Stimulated activated CD4-positive, alpha-beta T cell treated with anti-CD3 and anti-CD28 coated beads, Interleukin-1b, Interleukin-23, amount 100 ng/mL, for 48 hours (primary cell): ENCODE measurements at regions not wholly inside any gene's neighbourhood (a gene's known extent, or its start where the extent isn't known, plus 50 kb on each side); places are given as distances from the start of the nearest gene placed in this dataset.
"Not testable (repeated sequence)": the region's sequence is repeated elsewhere in the genome, so short reads cannot be mapped to it uniquely, and the experiment has no call there.

ENCODE experiments used
- DNase-seq: peaks from one replicate; pipeline ENCODE4 v3.0.0-alpha.2; 2020

DNA sequence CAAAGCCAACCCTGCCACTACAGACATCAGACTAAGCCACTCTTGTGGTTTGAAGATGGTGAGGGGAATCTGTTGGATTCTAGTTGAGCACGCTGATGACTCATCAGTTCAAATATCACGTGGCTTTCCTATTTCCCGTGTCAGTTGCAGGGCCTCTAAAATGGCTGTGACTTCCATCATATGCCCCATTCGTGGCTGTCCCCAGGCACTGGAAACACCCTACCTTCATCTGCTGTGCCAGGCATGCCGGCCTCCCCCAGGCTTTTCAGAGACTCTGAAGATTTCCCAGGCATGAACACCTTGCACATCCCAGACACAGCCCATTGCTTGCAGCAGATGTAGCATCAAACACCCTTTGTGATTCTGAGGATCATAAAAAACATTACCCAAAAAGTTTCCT lies 659.9 kb downstream of the UQCRFS1 start:
- DNase-seq = peak; percentile 9

DNA sequence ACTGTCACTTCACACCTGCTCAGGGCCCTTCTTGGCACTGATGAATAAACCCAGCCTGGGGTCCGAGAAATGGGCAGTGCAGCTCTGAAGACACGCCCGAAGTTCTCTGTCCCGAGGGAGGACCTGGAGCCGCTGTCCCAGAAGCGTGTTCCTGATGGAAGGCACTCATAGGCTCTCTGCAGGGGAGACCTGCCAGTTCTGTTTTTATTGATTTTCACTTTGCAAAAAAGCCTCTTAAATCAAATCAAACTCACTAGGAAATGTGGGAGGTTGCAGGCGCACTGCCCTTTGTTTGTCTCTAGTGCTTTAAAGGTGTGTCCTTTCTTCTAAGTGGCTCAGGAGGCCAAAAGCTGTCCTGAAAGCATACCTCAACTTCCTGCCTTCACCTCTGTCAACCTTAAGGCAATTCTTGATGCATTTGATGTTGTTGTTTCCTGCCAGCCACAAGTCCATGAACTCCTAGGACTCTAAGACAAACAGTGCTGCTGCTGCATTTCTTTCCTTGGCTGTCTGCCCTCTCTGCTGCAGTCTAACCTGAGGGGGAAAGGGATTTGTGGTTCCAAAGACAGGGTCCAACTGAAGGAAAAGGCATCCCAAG lies 663.2 kb downstream of the UQCRFS1 start:
- DNase-seq = no peak

DNA sequence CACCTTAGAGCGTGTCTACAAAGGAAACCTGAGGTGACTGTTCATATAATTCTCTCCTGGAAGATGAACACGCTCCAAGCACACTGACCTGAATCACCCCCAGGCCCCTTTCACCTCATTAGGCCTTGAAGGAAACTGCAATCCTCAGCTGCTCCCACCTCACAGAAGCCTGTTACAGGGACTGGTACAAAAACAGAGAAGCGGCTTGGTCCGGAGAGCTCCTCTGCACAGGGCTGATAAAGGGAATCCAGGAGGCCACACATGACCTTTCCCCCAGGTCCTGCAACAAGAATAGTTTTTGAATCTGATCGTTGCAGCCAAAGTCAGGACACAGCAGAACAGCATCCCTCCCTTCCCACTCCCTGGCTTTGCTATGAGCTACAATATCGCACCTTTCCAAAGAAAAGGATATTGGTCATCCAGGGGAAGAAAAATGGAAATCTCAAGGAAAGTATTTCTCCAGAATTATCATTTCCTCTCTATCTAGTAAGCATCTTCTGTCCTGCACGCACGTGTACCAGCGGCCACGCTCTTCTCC lies 666.7 kb downstream of the UQCRFS1 start:
- DNase-seq = no peak

DNA sequence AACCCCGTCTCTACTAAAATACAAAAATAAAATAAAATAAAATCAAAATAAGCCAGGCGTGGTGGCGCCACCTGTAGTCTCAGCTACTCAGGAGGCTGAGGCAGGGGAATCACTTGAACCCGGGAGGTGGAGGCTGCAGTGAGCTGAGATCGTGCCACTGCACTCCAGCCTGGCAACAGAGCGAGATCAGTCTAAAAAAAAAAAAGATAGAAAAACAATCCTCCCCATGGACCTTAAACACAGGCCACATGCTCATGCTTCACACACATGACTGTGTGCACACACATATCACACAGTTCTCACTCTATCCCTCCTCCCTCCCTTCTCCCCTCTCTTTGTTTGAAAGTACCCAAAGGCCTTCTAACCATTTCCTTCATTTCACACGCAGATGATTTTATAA lies 667.6 kb downstream of the UQCRFS1 start:
- DNase-seq = not testable (repeated sequence)

DNA sequence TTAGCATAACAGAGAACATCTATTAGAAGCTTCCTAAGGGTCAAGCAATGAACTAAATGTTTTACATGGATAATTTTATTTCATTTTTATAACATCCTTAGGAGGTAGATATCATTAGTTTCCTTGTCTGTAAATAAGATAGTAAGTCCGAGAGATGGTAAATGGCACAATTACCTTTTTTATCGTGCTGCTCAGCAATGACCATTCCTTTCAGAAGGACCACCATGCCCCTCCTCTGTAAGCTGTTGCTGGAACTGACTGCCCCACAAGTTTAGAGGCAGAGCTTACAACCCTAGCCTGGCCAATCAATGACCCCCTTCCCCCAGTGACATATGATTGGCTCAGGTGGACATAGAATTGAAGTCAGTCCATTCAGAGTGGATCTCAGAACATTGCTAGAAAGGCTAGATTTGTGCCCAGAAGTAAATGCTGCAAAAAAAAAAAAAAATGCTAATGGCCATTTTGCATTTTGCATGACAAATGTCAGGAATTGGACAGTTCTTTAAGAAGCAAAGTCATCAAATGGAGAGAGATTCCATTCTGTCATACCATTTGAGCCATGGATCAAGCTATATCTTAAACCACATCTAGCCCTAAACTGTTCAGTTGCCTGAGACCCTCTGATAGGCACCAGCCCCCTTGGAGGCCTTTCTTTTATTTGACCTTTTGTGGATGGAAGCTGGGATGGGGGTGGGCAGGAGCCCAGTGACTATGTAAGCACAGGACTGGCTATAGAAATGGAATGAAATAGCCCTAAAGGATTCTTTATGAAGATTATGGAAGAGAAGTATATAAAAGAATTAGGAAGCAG lies 668.3 kb downstream of the UQCRFS1 start:
- DNase-seq = no peak

DNA sequence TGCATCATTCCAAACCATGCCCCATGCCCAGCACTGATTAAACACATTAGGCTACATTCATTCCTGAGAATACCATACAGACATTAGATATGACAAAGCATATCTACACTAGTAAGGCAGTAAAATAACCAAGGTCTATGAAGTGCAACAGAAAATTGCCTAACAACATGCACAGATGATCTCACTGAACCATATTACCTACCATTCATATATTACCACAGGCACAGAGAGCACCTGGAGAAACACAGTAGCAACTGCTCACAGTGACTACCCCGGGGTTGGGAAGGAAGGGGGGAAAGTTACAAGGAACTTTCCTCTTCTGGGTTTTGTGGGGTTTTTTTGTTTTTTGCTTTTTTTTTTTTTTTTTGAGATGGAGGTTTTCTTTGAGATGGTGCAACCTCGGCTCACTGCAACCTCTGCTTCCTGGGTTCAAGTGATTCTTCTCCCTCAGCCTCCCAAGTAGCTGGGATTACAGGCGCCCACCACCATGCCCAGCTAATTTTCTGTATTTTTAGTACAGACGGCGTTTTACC lies 669.6 kb downstream of the UQCRFS1 start:
- DNase-seq = no peak

DNA sequence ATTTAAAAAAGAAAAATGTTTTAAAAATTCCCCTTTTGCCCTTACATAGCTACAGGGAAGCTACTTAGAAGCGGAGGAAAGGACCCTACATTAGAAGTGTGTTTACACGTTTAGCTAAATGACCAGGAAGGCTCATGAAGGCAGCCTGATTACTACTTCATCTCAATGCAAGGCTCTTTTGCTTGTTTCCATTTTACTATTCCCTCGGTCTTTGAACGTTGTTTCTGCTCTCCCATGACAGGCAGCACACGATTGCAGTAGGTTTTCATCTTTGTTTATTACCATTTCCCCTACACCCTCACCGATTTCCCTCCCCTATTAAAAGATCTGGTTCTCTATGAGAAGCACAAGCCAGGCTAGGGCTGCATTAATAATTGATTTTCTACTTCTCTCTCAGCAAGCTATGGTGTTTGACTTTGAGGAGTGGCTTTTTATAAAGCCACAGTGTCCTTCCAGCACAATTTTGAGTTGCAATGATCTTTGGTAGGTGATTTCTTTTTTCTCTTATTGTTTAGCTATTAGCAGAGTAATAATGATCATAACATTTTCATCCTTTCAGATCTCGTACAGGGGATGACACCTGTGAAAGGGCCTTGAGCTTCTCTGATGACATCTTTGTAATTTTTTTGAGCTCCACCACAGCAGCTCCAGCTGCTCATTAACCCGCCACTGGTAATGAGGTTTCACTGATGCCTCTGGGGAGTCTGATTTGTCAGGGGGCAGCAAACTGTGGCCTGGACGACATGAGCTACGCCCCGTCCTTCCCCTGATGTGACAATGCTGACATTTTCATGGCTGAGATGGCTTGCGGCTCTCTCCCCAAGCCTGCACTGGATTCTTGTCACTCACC lies 670.3 kb downstream of the UQCRFS1 start:
- DNase-seq = no peak

DNA sequence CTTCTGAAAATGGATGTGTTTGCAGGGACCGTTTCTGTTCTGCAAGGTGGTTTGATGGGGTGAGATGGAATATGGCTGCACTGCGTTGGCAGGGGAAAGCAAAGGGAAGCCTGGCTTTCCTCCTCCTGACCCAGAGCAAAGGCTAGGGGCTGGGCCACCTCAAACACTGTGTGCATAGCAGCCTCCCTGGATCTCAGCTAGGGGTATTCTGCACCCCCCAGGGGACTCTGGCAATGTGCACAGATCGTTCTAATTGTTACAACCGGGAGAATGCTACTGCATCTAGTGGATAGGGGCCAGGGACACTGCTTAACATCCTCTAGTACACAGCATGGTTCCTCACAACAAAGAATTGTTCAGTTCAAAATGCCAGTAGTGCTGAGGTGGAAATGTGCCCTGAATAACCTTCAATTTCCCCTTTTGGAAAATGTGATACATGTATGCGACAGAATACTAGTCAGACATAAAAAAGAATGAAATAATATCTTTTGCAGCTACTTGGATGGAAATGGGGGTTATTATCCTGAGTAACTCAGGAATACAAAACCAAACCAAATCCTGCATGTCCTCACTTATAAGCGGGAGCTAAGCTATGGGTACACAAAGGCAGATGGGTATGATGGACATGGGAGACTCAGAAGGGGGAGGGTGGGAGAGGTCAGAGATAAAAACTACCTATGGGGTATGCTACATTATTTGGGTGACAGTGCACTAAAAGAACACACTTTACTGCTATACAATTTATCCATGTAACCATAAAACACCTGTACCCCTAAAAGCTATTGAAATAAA lies 671.2 kb downstream of the UQCRFS1 start:
- no peak for DNase-seq

DNA sequence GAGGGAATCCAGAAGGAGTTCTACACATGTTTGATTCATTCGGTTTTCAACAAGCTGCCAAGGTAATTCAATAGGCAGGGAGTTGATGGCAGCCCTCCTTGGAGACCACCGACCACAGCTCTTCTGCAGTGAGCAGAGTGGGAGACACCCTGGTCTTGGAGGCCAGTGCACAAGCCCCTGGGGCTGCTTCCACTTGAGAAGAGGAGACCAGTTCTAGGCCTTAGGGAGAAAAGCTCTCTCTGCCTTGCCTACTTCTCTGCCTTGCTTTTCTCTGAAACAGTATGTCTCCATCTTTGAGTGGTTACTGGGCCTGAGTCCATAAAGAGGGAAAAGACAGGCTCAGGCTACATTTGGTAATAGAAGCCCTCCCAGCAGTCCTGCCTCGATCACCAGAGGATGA lies 671.9 kb downstream of the UQCRFS1 start:
- DNase-seq = no peak

DNA sequence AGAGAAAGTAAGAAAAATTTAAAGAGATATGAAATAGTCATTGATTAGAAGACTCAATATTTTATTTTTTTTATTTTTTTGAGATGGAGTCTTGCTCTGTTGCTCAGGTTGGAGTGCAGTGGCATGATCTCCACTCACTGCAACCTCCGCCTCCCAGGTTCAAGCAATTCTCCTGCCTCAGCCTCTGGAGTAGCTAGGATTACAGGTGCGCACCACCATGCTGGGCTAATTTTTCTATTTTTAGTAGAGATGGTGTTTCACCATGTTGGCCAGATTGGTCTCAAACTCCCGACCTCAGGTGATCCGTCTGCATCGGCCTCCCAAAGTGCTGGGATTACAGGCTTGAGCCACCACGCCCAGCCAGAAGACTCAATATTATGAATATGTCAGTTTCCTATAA lies 672.6 kb downstream of the UQCRFS1 start:
- not testable (repeated sequence) for DNase-seq

DNA sequence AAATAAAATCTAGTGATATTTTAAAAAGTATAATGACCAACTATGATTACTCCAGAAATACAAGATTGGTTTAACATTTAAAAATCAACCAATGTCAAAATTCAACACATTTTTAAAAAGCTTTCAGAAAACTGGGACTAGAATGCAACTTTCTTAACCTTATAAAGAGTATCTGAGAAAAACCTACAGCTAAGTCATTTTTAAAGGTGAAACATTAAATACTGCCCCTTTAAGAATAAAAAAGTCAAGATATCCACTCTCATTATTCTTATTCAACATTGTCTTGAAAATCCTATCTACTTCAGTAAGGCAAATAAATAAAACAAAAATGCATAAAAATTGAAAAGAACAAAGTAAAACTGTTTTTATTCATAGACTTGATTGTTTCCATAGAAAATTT lies 673.2 kb downstream of the UQCRFS1 start:
- no peak for DNase-seq

DNA sequence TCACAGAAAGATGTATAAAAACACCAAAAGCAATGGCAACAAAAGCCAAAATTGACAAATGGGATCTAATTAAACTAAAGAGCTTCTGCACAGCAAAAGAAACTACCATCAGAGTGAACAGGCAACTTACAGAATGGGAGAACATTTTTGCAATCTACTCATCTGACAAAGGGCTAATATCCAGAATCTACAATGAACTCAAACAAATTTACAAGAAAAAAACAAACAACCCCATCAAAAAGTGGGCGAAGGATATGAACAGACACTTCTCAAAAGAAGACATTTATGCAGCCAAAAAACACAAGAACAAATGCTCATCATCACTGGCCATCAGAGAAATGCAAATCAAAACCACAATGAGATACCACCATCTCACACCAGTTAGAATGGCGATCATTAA lies 674.4 kb downstream of the UQCRFS1 start:
- not testable (repeated sequence) for DNase-seq

DNA sequence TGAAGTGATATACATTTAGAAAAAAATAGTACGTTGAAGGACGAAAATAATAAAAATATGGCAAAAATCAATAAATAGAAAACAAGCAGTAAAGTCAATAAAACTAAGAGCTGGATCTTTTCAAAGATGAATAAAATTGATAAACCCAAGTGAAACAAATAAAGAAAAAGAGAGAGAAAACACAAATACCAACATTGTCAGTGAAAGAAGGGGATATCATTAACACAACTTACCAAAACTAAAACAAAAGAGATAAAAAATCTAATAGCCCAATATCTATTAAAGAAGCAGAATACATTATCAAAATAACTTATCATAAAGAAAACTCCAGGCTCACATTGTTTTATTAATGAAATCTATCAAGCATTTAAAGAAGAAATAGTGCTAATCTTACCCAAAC lies 675.1 kb downstream of the UQCRFS1 start:
- DNase-seq = no peak

DNA sequence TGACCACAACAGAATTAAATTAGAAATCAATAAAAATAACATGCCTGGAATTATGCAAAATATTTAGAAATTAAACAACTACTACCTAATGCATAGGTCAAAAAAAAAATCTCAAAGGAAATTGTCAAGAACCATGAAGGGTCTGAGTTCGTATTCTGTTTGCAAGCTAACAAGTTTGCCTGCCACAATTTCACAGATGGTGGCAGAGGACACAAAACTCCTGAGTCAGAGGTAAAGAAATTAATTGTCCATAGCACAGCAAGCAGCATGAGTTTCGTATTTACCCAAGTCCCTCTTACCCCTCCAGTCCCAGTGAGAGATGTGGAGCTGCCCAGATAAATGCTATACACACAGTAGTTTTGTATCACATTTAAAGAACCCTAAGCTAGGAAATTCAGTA lies 675.9 kb downstream of the UQCRFS1 start:
- DNase-seq = no peak

DNA sequence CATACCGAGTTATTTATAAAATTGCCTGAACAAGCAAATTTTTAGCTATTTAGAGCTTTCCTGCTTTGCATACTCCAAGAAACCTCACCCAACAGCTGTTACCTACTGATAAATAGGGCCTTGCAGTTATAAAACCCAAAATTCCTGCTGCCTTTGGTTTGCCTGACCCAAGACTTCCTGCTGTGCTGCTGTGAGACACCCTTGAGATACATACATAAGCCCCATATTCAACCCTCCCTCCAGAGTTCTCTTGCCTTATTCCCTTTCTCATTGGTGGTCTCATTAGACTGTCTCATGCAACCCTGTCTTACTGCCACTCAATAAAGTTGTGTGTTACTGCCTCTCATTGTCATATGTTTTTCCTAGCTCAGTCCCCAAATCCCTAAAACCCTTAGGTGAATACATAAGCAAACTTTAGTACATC lies 677.6 kb downstream of the UQCRFS1 start:
- DNase-seq = no peak

DNA sequence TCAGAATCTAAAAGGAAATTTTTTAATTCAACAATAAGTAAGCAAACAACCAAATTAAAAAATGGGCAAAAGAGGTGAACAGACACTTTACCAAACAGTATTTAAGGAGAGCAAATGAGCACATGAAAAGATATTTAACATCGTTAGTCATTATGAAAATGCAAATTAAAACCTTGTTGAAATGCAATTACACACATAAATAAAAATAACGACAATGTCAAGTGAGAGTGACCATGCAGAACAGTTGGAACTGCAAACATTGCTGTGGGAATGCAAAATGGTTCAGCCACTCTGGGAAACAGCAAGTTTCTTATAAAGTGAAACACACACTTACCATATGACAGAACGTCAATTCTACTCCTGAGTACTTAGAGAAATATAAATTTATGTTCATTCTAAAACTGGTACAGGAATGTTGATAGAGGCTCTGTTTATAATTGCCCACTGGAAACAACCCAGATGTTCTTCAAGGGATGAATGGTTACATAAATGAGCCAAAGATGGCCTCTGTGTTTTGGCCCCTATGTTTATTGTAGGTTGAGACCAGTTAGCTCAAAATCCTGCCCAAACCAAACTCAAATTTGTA lies 678.1 kb downstream of the UQCRFS1 start:
- DNase-seq = no peak

DNA sequence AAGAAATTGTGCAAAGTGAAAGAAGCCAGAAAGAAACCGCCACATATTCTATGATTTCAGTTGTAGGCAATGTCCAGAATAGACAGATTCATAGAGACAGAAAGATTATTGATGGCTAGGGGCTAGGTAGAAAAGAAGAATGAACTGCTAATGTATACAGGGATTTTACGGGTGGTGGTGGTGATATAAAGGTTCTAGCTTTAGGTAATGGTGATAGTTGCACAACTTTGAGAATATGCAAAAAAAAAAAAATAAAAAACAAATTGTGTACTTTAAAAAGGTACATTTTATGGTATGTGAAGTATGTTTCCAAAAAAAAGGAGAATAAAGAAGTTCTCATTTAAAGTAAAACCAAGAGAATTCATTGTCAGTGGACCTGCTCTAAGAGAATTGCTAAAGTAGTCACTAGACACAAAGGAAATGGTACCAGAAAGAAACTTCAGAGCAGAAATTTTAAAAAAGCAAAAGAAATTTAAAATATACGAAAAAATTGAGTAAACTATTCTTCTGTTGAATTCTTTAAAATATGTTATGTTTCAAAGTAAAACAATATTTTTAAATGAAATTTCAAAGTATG lies 680.1 kb downstream of the UQCRFS1 start:
- DNase-seq = no peak

DNA sequence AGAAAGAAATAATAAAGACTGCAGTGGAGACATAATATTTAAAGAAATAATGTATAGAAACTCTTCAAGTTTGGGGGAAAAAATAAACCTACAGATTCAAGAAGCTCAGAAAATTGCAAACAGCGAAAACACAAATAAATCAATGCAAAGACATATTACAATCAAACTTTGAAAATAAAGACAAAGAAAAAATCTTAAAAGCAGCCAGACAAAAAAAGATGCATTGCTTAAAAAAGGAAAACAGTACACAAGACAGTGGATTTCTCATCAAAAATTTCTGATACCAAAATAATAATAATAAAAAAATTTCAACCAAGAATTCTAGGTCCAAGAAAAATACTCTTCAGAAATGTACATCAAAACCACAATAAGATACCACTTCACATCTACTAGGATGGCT lies 681.0 kb downstream of the UQCRFS1 start:
- DNase-seq = no peak

DNA sequence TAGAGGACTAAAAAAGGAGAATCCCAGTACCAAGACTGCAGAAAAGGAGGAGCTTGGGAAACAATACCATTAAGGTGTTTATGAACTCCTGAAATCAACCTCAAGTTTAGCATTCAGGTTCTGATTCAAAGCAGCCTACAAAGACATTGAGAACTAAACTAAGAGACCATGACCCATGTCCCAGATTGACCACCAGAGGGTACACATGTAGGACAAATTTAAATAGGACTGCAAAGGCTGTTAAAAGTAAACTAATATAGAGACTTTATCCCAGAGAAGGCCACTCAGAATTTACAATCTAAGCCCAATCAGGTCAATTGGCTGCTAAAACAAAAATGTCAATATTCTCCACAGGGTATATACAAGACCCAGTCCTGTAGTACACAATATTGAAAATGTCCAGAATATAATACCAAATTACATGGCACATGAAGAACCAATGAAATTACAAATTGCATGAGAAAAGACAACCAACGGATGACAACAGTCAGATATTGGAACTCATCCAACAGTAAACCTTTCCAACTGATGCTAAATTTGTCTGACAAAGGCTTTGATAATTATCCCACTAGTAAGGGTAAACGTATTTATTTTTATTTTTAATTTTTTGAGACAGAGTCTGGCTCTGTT lies 682.4 kb downstream of the UQCRFS1 start:
- no peak for DNase-seq

DNA sequence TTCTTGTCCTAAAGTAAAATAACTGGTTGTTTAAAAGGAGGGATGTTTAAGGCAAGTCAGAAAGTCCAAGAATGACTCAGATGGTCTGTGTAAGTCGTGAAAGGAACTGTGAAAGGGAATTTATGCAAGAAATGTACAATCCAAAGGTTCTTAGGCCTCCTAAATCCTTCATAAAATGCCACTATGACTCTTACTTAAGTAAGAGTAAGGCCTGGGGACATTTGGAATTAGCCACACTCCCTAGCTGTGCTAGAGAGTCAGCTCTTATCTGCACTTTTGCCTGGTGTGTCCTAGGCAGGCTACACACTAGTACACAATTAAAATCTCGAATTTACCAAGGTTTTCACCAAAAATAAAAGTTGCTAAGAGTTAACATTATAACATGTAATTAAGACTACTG lies 686.9 kb downstream of the UQCRFS1 start:
- no peak for DNase-seq

DNA sequence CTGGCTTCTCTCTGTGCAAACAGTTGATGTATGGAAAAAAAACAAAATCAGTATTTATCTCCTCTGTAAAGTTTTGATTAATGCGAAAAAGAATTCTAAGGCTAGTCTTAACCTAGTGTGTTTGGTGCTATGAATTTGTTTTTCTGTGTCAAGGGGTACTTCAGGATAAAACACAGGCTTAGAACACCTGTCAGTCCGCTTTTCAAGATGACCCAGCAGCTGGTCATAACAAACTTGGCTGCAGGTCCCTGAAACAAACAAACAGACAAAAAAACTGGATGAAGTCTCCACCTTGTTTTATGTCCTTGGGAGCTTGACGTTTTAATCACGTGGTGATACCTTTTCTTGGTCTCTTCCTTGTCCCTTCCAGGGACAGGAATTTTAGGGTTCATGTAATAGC lies 689.3 kb downstream of the UQCRFS1 start:
- DNase-seq = no peak
